ENCODE measurements at regions not wholly inside any gene's neighbourhood (a gene's known extent, or its start where the extent isn't known, plus 50 kb on each side); places are given as distances from the start of the nearest gene placed in this dataset.
A peak's percentile ranks its signal among the peaks of the same experiment; 100 is the strongest.

DNA sequence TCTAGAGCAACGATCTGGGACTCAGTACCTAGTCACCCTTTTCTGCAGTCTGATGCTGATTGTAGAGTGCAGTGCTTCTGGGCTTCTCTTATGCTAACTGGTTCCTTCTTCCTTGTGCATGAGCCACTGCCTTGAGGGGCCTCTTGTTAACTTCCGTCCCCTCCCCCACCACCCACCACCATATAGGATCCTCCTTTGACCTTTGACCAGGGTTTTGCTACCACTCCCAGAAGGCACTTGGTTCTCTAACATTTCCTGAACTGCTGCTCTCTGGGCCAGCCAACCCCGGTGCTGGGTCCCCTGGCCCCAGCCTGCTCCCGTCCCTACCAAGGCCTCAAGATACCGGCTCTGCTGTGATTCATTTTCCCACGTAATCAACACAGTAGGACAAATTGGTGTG, 104.6 kb upstream of the KLF3 start:
- H3K27me3 ChIP-seq, result no peaks in the 10 kb centered on the region
- DNase-seq, result no peak
- no peak overlapping the region for H3K27ac ChIP-seq
- H3K9me3 ChIP-seq, result no peaks in the 10 kb centered on the region
- peaks cover 0 to 6% (median 0%) of the 10 kb centered on the region in 4 donors for H3K4me1 ChIP-seq
- no peak overlapping the region for H3K4me3 ChIP-seq
- H3K36me3 ChIP-seq, result no peaks in the 10 kb centered on the region
- TF ChIP-seq POLR2A (IDR thresholded peaks at IDR 0.05), result no peak

- H3K36me3 ChIP-seq, result no peaks in the 10 kb centered on the region
- peaks cover 0 to 11% (median under 1%) of the 10 kb centered on the region in 4 donors for H3K4me1 ChIP-seq
- no peaks in the 10 kb centered on the region for H3K27me3 ChIP-seq
- H3K27ac ChIP-seq, result no peak overlapping the region
- H3K9me3 ChIP-seq, result no peaks in the 10 kb centered on the region
- no peak for DNase-seq
- TF ChIP-seq CTCF (IDR thresholded peaks at IDR 0.05) (no peak), POLR2A (IDR thresholded peaks at IDR 0.05) (no peak)
- H3K4me3 ChIP-seq, result no peak overlapping the region
Observed at GRCh38 chr4:38560340-38560739, 103.7 kb upstream of the KLF3 start.

DNA sequence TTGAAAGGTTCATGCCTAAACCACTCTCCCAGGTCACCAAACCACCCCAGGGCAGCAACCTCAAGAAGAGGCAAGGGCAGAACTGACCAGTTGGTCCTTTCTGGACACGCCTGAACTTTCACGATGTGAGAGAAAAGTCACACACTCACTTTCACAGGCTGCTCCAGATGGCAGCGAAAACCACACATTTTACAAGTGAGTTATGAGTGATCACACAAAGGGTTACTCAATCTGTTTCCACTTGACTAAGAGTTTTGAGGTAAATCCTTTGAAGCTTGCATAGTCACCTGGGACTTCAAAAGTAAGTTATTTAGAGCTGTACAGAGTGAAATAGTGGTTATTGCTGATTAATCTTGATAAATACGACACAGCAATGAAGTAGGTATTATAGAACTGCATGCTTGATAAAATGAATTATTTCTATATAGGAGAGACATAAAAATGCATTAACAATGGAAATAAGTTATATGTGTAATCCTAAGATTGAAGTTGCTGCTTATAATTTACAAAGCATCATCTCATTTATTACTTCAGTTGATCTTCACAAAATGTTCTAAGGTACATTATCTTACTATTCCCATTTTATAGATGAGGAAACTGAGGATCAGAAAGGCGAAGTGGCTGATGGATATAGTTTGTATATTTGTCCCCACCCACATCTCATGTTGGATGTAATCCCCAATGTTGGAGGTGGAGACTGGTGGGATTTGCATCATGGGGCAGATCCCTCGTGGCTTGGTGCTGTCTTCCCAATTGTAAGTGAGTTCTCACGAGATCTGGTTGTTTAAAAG, 103.0 kb upstream of the KLF3 start:
- DNase-seq, result no peak
- Histone ChIP-seq H3K27ac (no peak overlapping the region), H3K9me3 (no peaks in the 10 kb centered on the region), H3K27me3 (no peaks in the 10 kb centered on the region), H3K4me3 (no peak overlapping the region), H3K4me1 (peaks cover 0 to 17% (median 2%) of the 10 kb centered on the region in 4 donors), H3K36me3 (no peaks in the 10 kb centered on the region)
- TF ChIP-seq POLR2A (IDR thresholded peaks at IDR 0.05) (no peak), CTCF (IDR thresholded peaks at IDR 0.05) (no peak)

DNA sequence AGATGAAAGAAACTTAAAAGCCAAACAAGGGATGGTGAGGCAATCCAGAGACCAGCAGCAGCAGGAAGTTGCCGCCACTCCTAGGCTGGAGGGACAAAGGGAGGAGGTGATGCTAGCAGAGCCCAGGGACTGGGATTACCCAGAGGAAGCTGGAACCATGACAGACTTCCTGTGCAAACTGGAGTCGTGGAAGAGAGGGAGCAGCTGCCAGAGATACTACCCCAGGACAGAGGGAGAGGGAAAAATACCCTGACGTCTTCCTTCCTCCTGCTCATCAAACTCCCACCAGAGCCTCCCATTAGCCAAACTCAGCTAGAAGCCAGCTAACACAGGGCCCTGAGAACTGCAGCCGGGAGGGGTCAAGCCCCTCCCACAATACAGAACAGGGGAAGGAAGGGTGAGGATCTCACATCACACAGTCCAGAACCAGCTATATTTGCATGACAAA, 101.2 kb upstream of the KLF3 start:
- H3K36me3 ChIP-seq, result no peaks in the 10 kb centered on the region
- peaks cover 0 to 17% (median 2%) of the 10 kb centered on the region in 4 donors for H3K4me1 ChIP-seq
- DNase-seq, result peak in 1 of 3 donors; percentile 47
- no peak overlapping the region for H3K4me3 ChIP-seq
- TF ChIP-seq POLR2A (IDR thresholded peaks at IDR 0.05) (no peak), CTCF (IDR thresholded peaks at IDR 0.05) (no peak)
- H3K27me3 ChIP-seq, result no peaks in the 10 kb centered on the region
- H3K27ac ChIP-seq, result no peak overlapping the region
- no peaks in the 10 kb centered on the region for H3K9me3 ChIP-seq

DNA sequence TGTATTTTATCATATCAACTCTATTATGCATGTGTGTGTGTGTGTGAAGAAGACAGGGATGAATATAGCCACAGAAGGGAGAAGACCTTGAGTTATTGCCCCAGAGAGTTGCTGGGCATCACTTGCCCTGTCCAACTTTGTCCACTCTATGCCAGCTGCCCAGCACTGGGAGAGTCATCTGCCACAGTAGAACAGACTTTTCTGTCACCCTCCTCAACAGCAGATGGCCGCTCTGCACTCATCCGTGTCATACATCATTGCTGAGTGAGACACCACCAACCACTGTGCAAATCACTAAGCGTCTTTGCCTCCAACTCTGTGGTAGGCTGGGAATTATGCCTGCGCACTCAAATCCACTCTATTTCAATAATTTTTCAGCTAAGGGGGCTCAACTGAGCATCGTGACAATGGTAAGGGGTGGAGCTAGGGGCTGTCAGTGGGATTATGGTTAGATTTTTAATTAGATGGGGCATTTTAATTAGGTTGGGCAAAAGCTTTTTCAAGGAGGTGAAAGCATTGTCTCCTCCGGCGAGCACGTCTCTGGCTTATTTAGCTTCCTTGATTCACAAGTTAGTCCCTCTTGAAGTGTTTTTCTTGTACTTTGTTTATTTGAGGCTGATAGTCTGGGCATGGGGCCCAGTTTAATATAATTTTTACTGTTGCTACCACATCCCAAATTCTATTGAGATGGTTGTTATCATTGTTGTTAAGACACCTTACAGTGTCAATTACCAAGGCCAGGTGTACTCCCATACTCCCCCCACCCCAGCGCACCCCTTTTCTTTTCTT, 100.1 kb upstream of the KLF3 start:
- no peak for DNase-seq
- Histone ChIP-seq H3K27ac (peak overlapping the region in 1 of 4 donors; percentile 30), H3K4me3 (no peak overlapping the region)

More for the DNA sequence above, 100.1 kb upstream of the KLF3 start:
- H3K4me1 ChIP-seq, result peaks cover 0 to 17% (median 2%) of the 10 kb centered on the region in 4 donors
- no peaks in the 10 kb centered on the region for H3K36me3 ChIP-seq
- H3K9me3 ChIP-seq, result no peaks in the 10 kb centered on the region
- TF ChIP-seq POLR2A (IDR thresholded peaks at IDR 0.05) (no peak), CTCF (IDR thresholded peaks at IDR 0.05) (no peak)
- H3K27me3 ChIP-seq, result no peaks in the 10 kb centered on the region

Data from Peyer's patch (tissue), 4 donors.